Esophagus (tissue), 2 donors: ENCODE measurements at regions not wholly inside any gene's neighbourhood (a gene's known extent, or its start where the extent isn't known, plus 50 kb on each side); places are given as distances from the start of the nearest gene placed in this dataset.

Experiments
- H3K27ac ChIP-seq, 2 donors: one replicate each; pipeline ENCODE4 v1.5.1; 2013; ENCODE audit warnings: low read depth in 2 of 2, mild to moderate bottlenecking in 2 of 2, inconsistent platforms in 1 of 2, low read length in 1 of 2, moderate library complexity in 1 of 2
- H3K27me3 ChIP-seq, 2 donors: one replicate each; pipeline ENCODE4 v1.6.1; 2013; ENCODE audit warnings: low read length in 2 of 2, control low read depth in 1 of 2, mild to moderate bottlenecking in 1 of 2; ENCODE audit not compliant: insufficient read depth in 2 of 2, control insufficient read depth in 1 of 2
- H3K36me3 ChIP-seq, 2 donors: one replicate each; pipeline ENCODE4 v1.6.1; 2013; ENCODE audit warnings: low read length in 1 of 2; ENCODE audit not compliant: control insufficient read depth in 2 of 2, insufficient read depth in 2 of 2
- H3K4me1 ChIP-seq, 2 donors: one replicate each; pipeline ENCODE4 v1.6.1; 2013; ENCODE audit warnings: low read length in 1 of 2; ENCODE audit not compliant: control insufficient read depth in 2 of 2, insufficient read depth in 2 of 2
- H3K4me3 ChIP-seq, 2 donors: one replicate each; pipeline ENCODE4 v1.5.1; 2013; ENCODE audit warnings: low read length in 2 of 2, mild to moderate bottlenecking in 2 of 2, low read depth in 1 of 2, moderate library complexity in 1 of 2
- H3K9me3 ChIP-seq, 2 donors: one replicate each; pipeline ENCODE4 v1.6.1; 2013; ENCODE audit warnings: mild to moderate bottlenecking in 2 of 2, low read depth in 1 of 2, low read length in 1 of 2, moderate library complexity in 1 of 2; ENCODE audit not compliant: control insufficient read depth in 2 of 2, insufficient read depth in 1 of 2
- WGBS, 2 donors: extraction: QIAGEN DNeasy Blood & Tissue Kit; methylation state at CpG; one replicate each; pipeline ENCODE4 v1.1.7; 2013; 5-methylcytosine and 5-hydroxymethylcytosine counted together
- donor health status: healthy with polysubstance abuse.
- donor health status: Bipolar disorder and iron deficiency.

GRCh38 chr10:1855911-1856310, 118.6 kb upstream of the ADARB2 start:
- 72 to 74% methylated on average over 8 of the region's 8 CpGs for WGBS, 2 donors
- Histone ChIP-seq H3K4me3 (no peak overlapping the region), H3K27me3 (no peaks in the 10 kb centered on the region), H3K27ac (no peak overlapping the region), H3K4me1 (peaks cover 0 to 4% of the 10 kb centered on the region in 2 donors), H3K36me3 (no peaks in the 10 kb centered on the region), H3K9me3 (peaks cover 0 to 3% of the 10 kb centered on the region in 2 donors)

- H3K27ac ChIP-seq = no peak overlapping the region
- H3K36me3 ChIP-seq = no peaks in the 10 kb centered on the region
- 85 to 88% methylated on average over 7 of the region's 7 CpGs for WGBS, 2 donors
- H3K9me3 ChIP-seq = peaks cover 0 to 3% of the 10 kb centered on the region in 2 donors
- H3K4me1 ChIP-seq = peaks cover 0 to 4% of the 10 kb centered on the region in 2 donors
- H3K27me3 ChIP-seq = no peaks in the 10 kb centered on the region
- H3K4me3 ChIP-seq = no peak overlapping the region
Observed at GRCh38 chr10:1854271-1854670, 116.9 kb upstream of the ADARB2 start.

- 91 to 94% methylated on average over 12 of the region's 12 CpGs for whole genome bisulfite sequencing, 2 donors
- Histone ChIP-seq H3K9me3 (peaks cover 0 to 3% of the 10 kb centered on the region in 2 donors), H3K36me3 (no peaks in the 10 kb centered on the region), H3K4me1 (peaks cover 0 to under 1% of the 10 kb centered on the region in 2 donors), H3K27ac (no peak overlapping the region), H3K4me3 (no peak overlapping the region), H3K27me3 (no peaks in the 10 kb centered on the region)
Observed at GRCh38 chr10:1853801-1854200, 116.5 kb upstream of the ADARB2 start.

- H3K36me3 ChIP-seq = no peaks in the 10 kb centered on the region
- no peaks in the 10 kb centered on the region for H3K27me3 ChIP-seq
- H3K4me1 ChIP-seq = no peaks in the 10 kb centered on the region
- H3K27ac ChIP-seq = no peak overlapping the region
- H3K9me3 ChIP-seq = peaks cover 0 to 3% of the 10 kb centered on the region in 2 donors
- no peak overlapping the region for H3K4me3 ChIP-seq
- 88 to 91% methylated on average over 6 of the region's 6 CpGs for WGBS, 2 donors
Observed at GRCh38 chr10:1852841-1853240, 115.5 kb upstream of the ADARB2 start.

- peaks cover 2 to 3% of the 10 kb centered on the region in 2 donors for H3K9me3 ChIP-seq
- no peaks in the 10 kb centered on the region for H3K4me1 ChIP-seq
- no peak overlapping the region for H3K27ac ChIP-seq
- WGBS, 2 donors = 85 to 92% methylated on average over 8 of the region's 8 CpGs
- no peak overlapping the region for H3K4me3 ChIP-seq
- H3K27me3 ChIP-seq = no peaks in the 10 kb centered on the region
- no peaks in the 10 kb centered on the region for H3K36me3 ChIP-seq
Observed at GRCh38 chr10:1851762-1852161, 114.4 kb upstream of the ADARB2 start.

- 82 to 86% methylated on average over 6 of the region's 6 CpGs for WGBS, 2 donors
Observed at GRCh38 chr10:1850971-1851527, 113.7 kb upstream of the ADARB2 start.

GRCh38 chr10:1847361-1847760, 110.0 kb upstream of the ADARB2 start:
- Histone ChIP-seq H3K36me3 (no peaks in the 10 kb centered on the region), H3K4me3 (no peak overlapping the region), H3K4me1 (no peaks in the 10 kb centered on the region), H3K27ac (no peak overlapping the region), H3K27me3 (no peaks in the 10 kb centered on the region), H3K9me3 (peaks cover 0 to 6% of the 10 kb centered on the region in 2 donors)
- 86 to 88% methylated on average over 18 of the region's 18 CpGs for WGBS, 2 donors

More at GRCh38 chr10:1850971-1851527, 113.7 kb upstream of the ADARB2 start:
- Histone ChIP-seq H3K4me1 (no peaks in the 10 kb centered on the region), H3K4me3 (no peak overlapping the region), H3K36me3 (no peaks in the 10 kb centered on the region), H3K27ac (no peak overlapping the region), H3K27me3 (no peaks in the 10 kb centered on the region), H3K9me3 (peaks cover 2 to 3% of the 10 kb centered on the region in 2 donors)

- Histone ChIP-seq H3K27me3 (no peaks in the 10 kb centered on the region), H3K9me3 (peaks cover 0 to 8% of the 10 kb centered on the region in 2 donors), H3K4me3 (no peak overlapping the region), H3K27ac (no peak overlapping the region), H3K36me3 (no peaks in the 10 kb centered on the region), H3K4me1 (no peaks in the 10 kb centered on the region)
- WGBS, 2 donors = 87 to 93% methylated on average over 8 of the region's 8 CpGs
Observed at GRCh38 chr10:1846032-1846431, 108.7 kb upstream of the ADARB2 start.

GRCh38 chr10:1841759-1842158, 104.4 kb upstream of the ADARB2 start:
- Histone ChIP-seq H3K27me3 (no peaks in the 10 kb centered on the region), H3K9me3 (peaks cover 0 to 6% of the 10 kb centered on the region in 2 donors), H3K4me1 (no peaks in the 10 kb centered on the region)

GRCh38 chr10:1829712-1830111, 92.4 kb upstream of the ADARB2 start:
- WGBS, 2 donors = 74 to 84% methylated on average over 5 of the region's 5 CpGs
- Histone ChIP-seq H3K4me3 (no peak overlapping the region), H3K4me1 (no peaks in the 10 kb centered on the region), H3K27ac (no peak overlapping the region), H3K27me3 (no peaks in the 10 kb centered on the region), H3K9me3 (peaks cover 2% of the 10 kb centered on the region in 2 donors), H3K36me3 (no peaks in the 10 kb centered on the region)

More at GRCh38 chr10:1841759-1842158, 104.4 kb upstream of the ADARB2 start:
- no peak overlapping the region for H3K27ac ChIP-seq
- WGBS, 2 donors = 74 to 87% methylated on average over 3 of the region's 3 CpGs
- no peak overlapping the region for H3K4me3 ChIP-seq
- H3K36me3 ChIP-seq = no peaks in the 10 kb centered on the region
